Neural cell (in vitro differentiated cells): ENCODE measurements at regions not wholly inside any gene's neighbourhood (a gene's known extent, or its start where the extent isn't known, plus 50 kb on each side); places are given as distances from the start of the nearest gene placed in this dataset.

Source experiments
- CTCF ChIP-seq: fragments of 450-650 bp; IDR thresholded peaks from 2 replicates; pipeline ENCODE4 v1.5.1; 2014; ENCODE audit warnings: antibody characterized with exemption, mild to moderate bottlenecking, moderate library complexity; ENCODE audit not compliant: poor library complexity, severe bottlenecking
- EP300 ChIP-seq: fragments of 450-650 bp; conservative IDR thresholded peaks from 2 replicates; pipeline ENCODE4 v1.6.1; 2014; ENCODE audit warnings: antibody characterized with exemption, mild to moderate bottlenecking, moderate library complexity; ENCODE audit not compliant: poor library complexity, severe bottlenecking
- EZH2 ChIP-seq: fragments of 200-600, 300-800 bp; shearing (Covaris generic), sonication (generic); IDR thresholded peaks from 2 replicates; pipeline ENCODE4 v1.6.1; 2014; ENCODE audit warnings: antibody characterized with exemption, low read length, borderline replicate concordance, mild to moderate bottlenecking; ENCODE audit not compliant: insufficient read depth, poor library complexity, severe bottlenecking
- POLR2AphosphoS5 ChIP-seq: IDR thresholded peaks from 2 replicates; pipeline ENCODE4 v1.6.1; 2012
- RAD21 ChIP-seq: fragments of 450-650 bp; conservative IDR thresholded peaks from 2 replicates; pipeline ENCODE4 v1.6.1; 2014; ENCODE audit warnings: antibody characterized with exemption, mild to moderate bottlenecking, moderate library complexity
- REST ChIP-seq: IDR thresholded peaks from 2 replicates; pipeline ENCODE4 v1.6.1; 2012; ENCODE audit warnings: borderline replicate concordance
- TAF1 ChIP-seq: IDR thresholded peaks from 2 replicates; pipeline ENCODE4 v1.6.1; 2012; ENCODE audit warnings: low read depth

GRCh38 chr4:62399242-62399641, 1199.1 kb downstream of the ADGRL3 start:
- TF ChIP-seq CTCF, result no peak
- TF ChIP-seq TAF1, result no peak
- no peak for TF ChIP-seq RAD21
- no peak for TF ChIP-seq POLR2AphosphoS5
- no peak for TF ChIP-seq EZH2
- TF ChIP-seq EP300, result no peak
- TF ChIP-seq REST, result no peak
